HG03135 (cell line): ENCODE measurements at regions not wholly inside any gene's neighbourhood (a gene's known extent, or its start where the extent isn't known, plus 50 kb on each side); places are given as distances from the start of the nearest gene placed in this dataset.
"Not testable (repeated sequence)": the region's sequence is repeated elsewhere in the genome, so short reads cannot be mapped to it uniquely, and the experiment has no call there.

Source experiments
- ATAC-seq: cut with Tn5 transposase; IDR thresholded peaks from one replicate; pipeline ENCODE4 v1.9.1; 2021; ENCODE audit warnings: mild to moderate bottlenecking, moderate library complexity; ENCODE audit not compliant: unreplicated experiment

DNA sequence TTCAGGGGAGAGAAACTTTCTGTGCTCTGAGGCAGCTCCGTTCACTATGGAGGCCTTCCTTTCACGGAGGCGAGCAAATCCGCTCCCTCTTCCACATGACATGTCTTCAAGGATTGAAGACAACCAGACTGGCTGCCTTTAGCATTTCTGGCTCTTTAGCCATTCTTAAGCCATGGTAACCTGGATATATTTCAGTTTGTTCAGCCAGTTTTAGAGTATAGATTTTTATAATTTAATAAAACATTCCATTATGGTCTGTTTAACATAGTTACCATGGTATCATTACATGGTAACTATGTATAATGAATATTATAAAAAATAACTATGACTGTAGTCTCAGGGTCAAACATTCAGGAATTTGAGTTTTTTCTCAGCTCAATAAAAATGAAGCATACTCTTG, 54.2 kb upstream of the NFIA start:
- no peak for ATAC-seq

DNA sequence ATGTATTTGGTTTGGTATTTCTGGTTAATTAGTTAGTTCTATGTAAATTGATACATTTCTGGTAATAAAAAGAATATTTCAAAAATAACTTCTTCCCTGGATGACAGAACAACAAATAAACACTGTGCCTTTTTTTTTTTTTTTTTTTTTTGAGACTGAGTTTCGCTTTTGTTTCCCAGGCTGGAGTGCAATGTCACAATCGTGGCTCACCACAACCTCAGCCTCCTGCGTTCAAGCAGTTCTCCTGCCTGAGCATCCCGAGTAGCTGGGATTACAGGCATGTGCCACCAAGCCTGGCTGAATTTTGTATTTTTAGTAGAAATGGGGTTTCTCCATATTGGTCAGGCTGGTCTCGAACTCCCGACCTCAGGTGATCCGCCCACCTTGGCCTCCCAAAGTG, 64.3 kb upstream of the NFIA start:
- not testable (repeated sequence) for ATAC-seq

DNA sequence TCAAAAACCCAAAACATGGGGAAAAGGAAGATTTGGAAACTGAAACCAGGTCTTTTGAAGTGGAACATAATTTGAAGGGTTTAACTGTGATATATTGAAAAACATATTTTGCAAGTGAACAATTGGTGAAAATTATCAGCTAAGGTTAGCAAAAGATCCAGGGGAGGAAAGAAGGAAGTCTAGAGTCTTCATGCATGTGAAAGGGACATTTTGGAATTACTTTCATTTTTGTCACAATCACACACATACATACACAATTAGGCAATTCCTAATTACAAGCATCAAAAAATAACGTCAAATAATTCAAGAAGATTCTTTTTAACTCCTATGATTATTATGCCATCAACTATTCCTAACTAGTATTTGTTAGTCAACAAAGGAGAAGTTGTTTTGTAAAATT, 64.7 kb upstream of the NFIA start:
- no peak for ATAC-seq

DNA sequence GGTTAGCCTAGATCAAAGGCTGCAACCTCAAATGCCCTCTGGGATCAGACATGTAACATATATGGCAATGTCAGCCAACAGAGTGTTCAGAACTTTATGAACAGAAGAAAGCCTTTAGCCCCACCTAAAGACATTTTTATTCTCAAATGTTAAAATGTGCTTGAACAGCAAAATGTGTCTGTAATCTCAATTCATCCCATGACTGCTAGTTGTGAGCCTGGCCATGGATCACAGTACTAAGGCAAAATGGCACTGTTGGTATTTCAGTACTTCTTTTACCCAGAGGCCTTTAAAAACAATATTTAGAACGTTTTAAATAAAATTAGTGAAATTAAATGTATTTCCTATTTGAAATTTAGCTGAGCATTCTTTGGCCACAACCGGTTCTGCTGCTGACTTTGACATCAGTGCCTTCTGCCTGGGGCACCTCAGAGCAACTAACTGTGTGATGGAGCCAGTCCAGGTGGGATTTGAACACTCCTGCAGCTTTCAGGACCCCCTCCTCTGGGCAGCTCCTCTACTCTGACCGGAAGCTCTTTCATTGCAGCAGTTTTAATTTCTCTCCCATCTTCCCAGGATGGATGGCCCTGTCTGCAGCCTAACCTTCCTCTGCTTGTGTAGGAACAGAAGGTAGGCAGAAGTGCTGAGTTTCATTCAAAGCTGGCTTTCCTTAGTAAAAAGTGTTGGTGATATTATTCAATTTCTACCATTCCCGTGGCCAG, 68.3 kb upstream of the NFIA start:
- ATAC-seq: no peak

DNA sequence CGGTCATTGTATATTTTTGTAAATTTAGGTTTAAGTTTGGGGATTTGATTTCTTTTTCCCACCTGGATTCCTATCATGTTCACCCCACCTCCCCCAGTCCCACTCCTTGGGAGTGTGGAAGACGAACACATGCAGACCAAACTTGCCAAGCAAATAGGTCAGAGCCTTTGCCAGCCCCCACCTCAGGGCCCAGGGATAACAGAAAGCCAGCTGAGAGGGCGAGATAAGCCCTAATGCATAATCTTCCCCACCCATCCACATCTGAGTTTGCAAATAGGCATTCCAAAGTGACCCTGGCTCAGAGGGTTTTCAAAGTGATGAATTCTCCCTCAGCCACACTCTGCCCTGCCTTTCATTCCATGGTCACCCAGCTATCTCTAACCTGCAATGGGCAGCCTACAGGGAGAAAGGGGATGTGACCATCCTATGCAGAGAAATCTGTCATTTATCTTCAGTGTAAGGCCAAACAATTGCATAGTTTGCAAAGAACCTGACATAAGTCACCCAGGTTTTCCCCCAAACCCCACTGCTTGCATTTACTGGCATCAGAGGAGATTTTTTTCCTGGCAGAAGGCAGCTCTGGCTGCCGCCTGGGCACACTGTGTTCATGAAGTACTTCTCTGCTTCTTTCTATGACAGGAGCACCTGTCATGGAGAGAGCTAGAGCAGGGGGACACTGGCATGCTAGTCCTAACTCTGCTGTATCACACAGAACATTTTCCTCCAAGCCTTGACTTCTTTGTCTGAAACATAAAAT, 69.0 kb upstream of the NFIA start:
- no peak for ATAC-seq

DNA sequence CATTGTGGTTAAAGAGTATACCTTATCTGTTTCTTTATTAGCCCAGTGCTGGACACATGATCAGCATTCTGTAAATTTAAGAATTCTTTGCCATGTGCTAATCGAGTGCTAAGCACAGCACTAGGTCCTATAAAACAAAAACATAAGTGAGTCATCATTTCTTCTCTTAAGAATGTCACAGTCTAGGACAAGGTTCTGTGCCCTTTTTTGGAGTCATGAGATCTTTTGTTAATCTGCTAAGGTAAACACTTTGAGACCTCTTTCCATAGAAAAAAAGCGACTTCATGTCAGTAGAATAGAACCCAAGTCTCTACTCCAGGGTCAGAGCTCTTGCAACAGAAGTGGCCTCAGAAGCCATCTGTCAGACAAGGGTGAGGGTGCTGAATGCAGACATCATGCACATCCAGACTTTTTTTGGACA, 70.0 kb upstream of the NFIA start:
- no peak for ATAC-seq

DNA sequence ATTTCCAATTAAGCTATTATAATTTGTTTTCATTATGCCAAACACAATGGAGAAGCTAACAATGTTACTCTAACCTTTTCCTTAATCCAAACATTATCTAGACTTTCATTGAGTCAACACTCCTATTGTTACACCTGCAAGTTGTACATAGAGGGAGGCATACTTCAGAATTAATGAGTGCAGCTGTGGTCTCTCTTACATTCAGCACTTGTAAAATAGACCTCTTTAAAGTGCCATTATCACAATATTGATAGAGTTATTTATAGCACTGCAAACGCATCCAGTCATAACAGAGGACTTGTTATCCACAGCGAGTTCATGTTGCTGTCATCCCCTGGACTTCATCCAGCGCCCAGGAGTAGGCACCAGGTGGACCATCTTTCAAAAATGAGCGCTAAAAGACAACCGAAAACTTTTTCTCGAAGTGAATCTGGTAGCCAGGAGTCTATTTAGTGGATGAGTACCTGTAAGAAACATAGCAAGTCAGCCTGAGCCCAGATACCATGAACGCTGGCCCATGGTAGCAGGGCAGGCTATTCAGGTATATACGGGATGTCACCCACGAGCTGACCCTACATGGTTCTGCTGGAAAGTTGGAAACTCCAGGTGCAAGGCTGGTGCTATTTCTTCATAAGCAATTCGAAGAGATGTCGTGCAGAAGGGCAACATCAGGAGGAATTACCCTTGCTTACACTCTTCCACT, 70.6 kb upstream of the NFIA start:
- ATAC-seq: no peak

DNA sequence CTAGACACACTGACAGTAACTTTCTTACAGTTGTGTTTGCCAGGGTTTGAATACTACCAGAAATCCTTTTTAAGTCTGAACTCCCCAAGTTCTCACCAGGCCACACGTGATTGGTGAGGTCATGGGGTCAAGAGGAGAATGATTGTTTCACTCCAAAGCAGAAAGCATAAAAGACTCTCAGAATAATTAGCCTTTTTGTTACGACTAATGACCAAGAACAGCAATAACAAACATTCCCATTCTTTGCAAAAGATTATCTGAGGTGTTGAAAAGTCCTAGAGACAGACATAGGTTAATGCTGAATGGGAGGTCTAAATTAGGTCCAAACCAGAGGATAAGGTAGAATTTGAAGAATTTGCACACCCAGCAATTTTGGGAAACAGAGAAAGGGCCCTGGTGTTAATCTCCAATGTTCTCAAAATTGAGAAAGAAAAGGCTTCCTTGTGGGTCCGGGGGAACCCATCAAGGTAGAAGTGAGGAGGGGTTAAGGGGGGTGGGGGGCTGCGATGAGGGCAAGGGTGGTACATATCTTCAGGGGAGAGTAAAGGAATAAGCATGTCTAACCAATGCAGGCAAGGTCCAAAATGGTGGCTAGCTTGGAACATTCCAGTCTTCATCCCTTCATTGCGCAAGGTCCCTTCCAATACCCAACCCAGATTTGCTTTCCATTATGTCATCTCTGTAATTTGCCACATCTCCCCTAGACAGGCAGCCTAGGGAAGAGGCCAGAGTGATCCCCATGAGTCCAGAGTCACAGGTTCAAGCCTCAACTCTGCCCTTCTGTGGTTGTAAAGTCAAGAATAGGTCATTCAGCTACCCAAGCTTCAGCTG, 74.6 kb upstream of the NFIA start:
- no peak for ATAC-seq

DNA sequence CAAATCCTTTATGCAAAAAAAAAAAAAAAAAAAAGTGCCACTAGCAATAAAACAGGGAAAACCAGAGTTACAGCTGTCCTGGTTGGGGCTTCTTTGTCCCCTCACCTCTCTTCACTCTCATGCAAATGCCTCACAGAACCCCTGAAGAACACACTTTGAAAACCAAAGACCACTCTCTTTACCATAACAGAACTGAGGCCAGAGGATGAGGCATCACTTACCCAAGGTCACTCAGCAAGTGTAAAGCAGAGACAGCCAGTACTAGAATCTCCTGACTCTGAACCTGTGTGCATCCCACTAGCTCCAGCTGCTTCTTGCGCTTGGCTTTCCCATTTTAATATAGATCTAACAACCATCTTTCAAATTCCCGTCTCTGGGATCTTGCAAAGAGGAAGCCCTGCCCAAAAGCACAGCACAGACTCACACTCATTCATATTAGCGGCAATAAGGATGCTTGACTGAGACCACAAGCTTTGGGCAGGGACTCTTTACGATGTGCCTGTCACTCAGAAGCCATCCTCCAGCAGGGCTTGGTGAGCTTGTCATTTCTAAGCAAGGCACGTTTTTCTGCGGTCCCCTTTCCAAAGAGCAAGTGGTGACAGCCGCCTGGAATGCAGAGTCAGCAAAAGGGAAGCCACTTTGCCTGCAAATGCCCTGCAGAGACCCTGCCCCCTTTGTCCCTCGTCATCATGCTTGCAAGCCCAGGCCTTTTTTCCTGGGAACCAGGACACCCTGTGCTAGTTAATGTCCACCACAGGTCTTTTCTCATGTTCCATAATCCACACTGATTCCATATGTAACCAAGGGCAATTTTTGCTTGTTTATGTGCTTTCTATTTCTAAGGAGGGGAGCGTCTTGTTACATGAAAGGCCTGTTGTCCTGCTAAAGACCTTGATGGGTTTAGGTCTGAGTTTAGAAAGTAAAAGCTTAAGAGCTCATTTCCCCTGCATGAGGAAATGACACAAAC, 76.5 kb upstream of the NFIA start:
- ATAC-seq: no peak

DNA sequence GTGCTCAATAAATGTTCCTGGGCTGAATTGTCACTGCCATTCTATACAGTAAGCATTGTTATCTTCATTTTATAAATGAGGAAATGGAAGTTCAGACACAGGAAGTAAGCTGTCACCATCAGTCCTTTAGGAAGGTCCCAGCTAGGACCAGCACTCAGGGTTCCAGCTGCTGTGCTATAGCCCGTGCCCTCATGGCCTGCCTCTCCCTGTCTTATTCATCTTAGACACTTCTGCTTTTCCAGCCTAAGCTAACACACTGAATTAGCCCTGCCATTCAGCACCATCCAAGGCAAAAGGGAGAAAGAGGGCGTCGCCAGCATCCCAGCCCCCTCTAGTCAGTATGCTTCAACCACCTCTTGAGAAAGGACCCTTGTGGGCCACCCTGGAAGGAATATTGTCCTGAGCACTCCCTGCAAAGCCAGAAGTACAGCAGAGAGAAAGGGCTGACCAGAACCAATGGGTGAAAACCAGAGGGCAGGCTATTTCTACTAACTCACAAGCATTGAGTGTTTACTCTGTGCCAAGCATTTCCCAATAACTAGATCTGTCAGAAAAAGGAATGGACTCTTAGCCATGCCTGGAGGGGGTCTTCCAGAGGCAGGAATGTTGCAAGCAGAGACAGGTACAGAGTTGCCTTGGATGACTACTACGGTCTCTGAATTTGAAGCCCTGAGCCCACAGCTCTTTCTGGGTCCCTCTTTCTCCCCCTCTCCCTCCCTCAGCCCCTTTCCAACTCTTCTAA, 77.9 kb upstream of the NFIA start:
- no peak for ATAC-seq

DNA sequence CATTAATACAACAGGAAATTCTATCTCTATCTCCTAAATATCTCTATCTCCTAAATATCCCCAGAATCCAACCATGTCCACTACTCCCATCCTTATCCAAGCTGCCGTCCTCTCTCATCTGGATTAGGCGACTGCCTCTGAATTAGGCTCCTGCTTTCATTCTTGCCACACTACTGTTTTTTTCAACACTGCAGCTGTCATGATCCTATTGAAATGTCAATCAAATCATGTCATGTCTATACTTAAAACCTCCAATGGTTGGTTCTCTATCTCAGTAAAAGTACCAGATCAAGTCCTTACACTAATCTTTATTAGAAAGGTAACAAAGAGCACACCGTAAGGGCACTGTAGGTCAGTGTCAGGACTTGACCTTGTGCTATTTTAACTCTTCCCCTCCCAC, 82.0 kb upstream of the NFIA start:
- ATAC-seq: no peak

DNA sequence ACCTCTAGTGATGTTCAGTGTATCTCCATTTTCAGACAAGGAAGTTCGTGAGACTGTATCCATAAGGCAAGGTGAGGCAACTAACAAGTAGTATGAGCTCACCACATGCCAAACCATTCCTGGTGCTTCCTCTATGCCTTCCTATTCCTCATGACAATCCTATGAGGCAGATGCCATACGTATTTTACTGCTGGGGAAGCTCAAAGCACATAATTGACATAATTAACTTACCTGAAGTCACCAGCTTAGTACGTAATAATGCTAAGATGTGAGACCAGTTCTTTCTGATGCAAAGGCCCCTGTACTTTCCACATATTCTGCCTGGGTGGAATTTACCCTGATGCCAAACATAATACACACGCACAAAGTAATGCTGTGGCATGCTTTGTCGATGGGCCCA, 83.6 kb upstream of the NFIA start:
- no peak for ATAC-seq

DNA sequence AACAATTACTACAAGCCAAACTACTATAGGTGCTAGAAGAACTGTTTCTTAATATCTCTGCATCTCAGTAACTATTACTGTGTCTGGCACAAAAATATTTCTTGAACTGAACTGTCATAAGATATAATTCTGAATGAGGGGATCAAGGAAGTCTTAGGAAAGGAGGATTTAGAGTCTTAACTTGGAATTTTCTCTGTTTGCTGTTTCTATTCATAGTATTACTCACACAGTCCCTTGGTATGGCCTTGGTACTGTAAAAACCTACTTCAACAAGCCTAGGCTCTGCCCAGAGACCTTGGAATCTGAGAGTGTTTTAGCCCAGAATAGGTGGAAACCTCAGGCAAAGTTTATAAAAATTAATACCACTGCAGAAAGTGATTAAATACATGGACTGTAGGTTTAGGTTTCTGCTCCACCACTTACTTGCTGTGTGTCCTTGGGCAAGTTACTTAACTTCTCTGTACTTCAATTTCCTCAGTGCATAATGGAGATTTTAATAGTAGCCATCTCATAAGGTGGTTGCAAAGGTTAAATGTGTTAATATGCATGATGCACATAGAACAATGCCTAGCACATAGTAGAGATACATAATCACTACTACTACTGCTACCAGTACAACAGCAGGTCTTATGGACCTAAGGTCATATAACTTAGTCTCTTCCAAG, 87.4 kb upstream of the NFIA start:
- ATAC-seq: no peak

DNA sequence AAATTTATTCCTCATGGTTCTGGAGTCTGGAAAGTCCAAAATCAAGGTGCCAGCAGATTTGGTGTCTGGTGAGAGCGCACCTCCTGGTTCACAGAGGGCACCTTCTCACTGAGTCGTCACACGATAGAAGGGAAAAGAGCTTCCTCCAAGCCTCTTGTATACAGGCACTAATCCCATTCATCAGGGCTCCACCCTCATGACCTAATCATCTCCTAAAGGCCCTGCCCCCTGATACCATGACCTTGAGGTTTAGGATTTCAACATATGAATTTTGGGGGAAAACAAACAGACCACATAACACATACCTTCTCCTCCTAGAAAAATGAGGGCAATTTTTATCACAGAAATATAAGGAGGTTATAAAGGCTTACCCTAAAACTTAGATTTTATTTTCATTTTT, 88.0 kb upstream of the NFIA start:
- no peak for ATAC-seq

DNA sequence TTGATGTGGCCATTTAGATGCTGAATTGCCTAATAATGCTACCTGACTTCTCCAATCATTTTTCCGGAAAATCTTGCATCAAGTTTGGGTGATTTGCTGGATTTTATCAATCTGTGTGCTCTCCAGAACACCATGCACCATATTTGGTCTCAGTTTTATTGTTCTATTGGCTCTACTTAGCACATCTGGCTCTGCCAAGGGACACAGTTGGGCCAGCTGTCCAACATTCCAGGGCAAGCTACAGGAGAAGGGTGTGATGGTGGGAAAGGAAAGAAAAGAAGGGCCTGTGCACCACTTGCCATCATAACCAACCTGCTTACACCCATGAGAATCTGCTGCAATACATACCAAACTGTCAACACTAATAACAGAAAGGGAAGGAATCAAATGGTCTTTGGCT, 90.2 kb upstream of the NFIA start:
- ATAC-seq: no peak

DNA sequence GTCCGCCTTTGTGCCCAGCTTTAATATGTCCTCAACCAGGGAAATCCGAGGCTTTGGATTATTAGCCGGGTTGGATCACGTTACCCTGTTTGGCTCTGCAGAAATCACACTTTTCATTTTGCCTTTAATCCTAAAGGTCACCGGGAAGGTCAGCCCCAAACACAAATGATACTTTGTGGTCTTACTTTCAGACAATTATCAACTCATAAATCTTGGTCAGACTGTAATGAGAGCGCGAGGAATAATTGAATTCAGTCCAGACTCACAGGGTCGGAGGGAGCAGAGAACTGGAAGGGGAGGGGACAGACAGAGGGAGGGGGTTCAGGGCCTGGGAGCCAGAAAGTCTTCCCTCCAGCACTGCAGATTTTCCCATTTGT, 91.7 kb upstream of the NFIA start:
- ATAC-seq: no peak

DNA sequence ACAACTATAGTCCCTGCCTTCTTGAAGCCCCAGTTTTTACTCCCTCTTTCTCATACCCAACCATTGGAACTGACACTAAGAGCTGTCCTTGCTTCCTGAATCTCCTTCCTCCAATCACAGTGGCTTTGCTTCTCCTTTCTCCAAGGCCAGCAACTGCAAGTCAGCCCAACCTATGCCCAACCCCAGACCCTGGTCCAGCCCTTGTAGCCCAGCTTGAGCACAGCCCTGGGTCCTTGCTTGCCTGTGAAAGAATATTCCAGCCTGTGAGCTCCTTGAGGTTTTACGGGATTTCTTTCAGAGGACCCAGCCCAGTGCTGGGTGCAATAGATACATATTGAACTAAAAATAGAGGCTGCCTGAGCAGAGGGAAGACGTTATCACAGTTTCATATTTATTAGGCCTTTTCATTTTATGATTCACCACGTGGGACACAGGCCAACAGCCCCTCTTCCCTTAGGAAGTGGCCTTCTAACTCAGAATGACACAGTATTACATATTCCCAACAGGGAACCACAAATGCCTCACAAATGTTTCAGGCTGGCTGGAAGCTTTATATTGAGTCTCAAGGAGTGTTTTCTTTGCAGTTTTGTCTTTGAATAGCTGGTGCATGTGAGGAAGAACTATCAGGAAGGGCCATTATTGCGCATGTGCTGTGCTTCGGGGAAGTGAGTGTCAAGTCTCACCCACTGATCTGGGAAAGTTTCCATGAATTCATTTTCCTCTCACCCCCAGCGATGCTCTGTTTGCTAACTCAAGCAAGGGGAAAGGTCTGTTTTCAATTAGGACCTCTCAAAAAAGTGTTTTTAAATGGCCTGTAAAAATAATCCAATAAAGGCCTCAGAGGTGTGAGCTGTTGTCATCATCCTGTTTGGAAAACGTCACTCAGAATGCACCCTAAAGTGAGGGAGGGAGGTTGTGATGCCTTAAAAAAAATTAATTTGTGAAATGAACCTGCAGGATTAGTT, 92.3 kb upstream of the NFIA start:
- ATAC-seq: no peak

DNA sequence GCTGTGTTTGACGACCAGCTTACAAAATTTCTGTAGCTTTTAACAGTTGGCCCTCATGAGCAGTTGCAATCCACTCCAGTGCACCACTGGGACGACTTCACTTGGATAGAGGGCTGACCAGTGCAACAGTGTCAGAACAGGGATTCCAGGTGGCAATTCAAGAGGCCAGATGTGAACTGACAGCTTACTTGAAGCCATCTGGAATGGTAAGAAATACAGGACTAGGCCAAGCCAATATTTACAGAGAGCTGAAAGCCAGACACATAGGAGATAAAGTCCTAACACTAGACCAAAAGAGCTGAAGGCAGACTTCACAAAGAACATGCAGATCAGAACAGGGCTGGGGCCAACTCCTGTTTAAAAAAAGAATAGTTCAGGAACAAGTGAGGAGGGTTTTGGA, 93.5 kb upstream of the NFIA start:
- no peak for ATAC-seq
